C4-2B (cell line): ENCODE measurements at regions not wholly inside any gene's neighbourhood (a gene's known extent, or its start where the extent isn't known, plus 50 kb on each side); places are given as distances from the start of the nearest gene placed in this dataset.
"Not testable (repeated sequence)": the region's sequence is repeated elsewhere in the genome, so short reads cannot be mapped to it uniquely, and the experiment has no call there.

Experiments
- H3K27ac ChIP-seq: fragments of 450-650 bp; 2 replicates; pipeline ENCODE4 v1.5.1; 2017
- CTCF ChIP-seq: fragments of 450-650 bp; conservative IDR thresholded peaks from 2 replicates; pipeline ENCODE4 v1.5.1; 2017; ENCODE audit warnings: mild to moderate bottlenecking
- ZFX ChIP-seq: fragments of 450-650 bp; IDR thresholded peaks from 2 replicates; pipeline ENCODE4 v1.6.1; 2017

DNA sequence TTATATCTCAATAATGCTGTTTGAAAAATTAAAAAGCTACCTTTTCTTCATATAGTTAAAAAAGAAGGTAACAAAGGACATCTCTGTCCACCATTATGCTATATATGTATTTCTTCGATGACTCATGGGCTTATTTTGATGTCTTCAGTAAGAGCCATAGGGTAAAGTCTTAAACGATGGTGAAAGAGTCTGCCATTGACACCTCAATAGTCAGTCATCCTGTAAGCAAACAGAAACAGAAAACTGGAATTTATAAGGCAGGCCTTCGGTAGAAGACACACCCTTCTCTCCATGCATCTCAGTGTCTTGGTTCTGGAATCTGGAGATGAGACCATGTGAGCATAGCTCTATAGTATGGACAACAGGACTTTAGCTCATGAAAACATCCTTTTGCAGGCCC, 87.0 kb upstream of the ZNF462 start:
- TF ChIP-seq ZFX (no peak), CTCF (no peak)
- H3K27ac ChIP-seq = no peak overlapping the region

- TF ChIP-seq ZFX (no peak), CTCF (no peak)
- H3K27ac ChIP-seq = no peak overlapping the region
Measured at GRCh38 chr9:106779796-106780195, 83.2 kb upstream of the ZNF462 start.

DNA sequence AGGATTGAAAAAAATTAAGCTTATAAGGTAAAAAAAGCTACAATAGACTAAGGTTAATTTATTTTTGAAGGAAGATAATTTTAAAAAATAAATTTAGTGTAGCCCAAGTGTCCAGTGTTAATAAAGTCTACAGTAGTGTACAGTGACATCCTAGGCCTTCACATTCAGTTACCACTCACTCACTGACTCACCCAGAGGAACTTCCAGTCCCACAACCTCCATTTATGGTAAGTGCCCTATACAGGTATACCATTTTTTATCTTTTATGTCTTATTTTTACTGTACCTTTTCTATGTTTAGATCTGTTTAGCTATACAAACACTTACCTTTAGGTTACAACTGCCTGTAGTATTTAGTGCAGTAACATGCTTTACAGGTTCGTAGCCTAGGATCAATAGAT, 79.8 kb upstream of the ZNF462 start:
- no peak overlapping the region for H3K27ac ChIP-seq
- TF ChIP-seq ZFX (no peak), CTCF (no peak)

DNA sequence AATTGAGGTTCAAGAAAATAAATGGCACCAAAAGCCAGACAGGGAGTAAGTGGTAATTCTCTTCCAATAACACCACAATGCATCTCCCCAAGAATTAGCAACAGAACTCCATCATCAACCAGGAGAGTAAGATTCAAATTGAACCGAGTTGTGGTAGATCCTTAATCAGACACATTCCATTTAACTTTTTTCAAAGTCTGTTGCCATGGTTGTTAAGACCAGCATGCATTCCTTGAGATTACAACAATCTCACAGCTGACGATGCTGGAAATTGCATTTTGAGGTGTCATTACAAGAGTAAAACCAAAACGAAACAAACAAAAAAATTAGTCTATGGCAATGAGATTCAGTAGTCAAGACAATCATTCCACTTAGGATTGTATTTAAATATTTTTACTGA, 78.9 kb upstream of the ZNF462 start:
- no peak for TF ChIP-seq CTCF
- TF ChIP-seq ZFX = no peak
- no peak overlapping the region for H3K27ac ChIP-seq

- no peak overlapping the region for H3K27ac ChIP-seq
- TF ChIP-seq ZFX (no peak), CTCF (no peak)
Measured at GRCh38 chr9:106785200-106785599, 77.8 kb upstream of the ZNF462 start.

- H3K27ac ChIP-seq = not testable (repeated sequence)
Measured at GRCh38 chr9:106788021-106788420, 74.9 kb upstream of the ZNF462 start.

DNA sequence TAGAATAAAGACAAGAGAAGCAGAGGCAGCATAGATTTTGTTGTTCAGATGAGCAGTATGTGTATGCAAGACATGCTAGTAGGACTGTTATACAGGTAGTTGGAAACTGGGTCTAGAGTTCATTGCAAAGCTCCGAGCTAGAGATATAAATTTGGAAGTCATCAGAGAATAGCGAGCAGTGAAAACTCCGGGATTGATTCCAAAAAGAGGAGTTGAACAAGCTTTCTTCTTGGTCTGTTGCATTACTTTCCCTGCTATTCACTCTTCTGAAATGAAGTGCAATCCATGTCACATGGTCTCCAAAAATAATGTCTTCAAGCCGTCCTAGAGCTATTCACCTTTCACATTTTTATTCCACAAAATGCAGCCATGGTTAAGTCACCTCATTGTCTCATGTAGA, 67.9 kb upstream of the ZNF462 start:
- no peak for TF ChIP-seq CTCF
- TF ChIP-seq ZFX = no peak
- H3K27ac ChIP-seq = no peak overlapping the region

DNA sequence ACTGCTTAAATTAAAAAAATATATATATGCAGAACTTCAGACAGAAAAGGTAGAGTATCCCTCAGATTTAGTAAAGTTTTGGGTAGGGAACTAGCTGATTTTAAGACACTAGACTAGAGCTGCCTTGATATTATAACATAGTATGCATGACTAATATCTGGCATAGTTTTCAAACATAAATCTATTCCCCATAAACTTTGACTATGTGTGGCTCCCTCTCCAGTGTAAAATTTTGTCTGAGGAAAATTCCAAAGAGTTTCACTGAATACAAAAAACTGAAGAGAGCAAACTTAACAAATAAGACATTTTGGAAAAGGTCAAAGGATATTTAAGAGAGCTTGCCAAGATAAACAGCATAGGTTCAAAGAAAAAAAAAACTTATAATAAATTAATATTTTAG, 66.2 kb upstream of the ZNF462 start:
- TF ChIP-seq CTCF (no peak), ZFX (no peak)
- H3K27ac ChIP-seq = no peak overlapping the region
